RPMI8226 (cell line): ENCODE measurements at regions not wholly inside any gene's neighbourhood (a gene's known extent, or its start where the extent isn't known, plus 50 kb on each side); places are given as distances from the start of the nearest gene placed in this dataset.

Experiments used
- DNase-seq: peaks from one replicate; pipeline ENCODE4 v3.0.0-alpha.2; 2015

- no peak for DNase-seq
Observed at GRCh38 chr2:6545795-6546194, 319.9 kb downstream of the CMPK2 start.

DNA sequence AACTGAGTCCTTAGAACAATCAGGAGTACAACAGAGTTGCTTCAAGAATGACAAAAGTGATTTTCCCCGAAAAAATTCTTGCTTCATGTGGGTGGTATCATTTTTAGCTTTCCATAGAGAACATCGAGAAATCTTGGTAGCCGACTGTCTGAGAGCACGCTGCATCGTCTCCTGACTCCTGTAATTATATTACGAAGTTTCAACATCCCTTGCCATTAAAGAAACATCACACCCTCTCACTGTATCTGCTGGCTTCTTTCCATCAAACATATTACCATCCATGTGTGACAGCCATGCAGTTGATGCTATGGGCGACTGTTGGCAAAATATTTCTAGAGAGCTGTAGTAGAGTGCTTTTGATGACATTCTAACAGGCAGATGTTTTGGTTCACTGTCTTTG is 311.2 kb downstream of the CMPK2 start:
- DNase-seq = no peak

- no peak for DNase-seq
Observed at GRCh38 chr2:6556755-6557154, 309.0 kb downstream of the CMPK2 start.

DNA sequence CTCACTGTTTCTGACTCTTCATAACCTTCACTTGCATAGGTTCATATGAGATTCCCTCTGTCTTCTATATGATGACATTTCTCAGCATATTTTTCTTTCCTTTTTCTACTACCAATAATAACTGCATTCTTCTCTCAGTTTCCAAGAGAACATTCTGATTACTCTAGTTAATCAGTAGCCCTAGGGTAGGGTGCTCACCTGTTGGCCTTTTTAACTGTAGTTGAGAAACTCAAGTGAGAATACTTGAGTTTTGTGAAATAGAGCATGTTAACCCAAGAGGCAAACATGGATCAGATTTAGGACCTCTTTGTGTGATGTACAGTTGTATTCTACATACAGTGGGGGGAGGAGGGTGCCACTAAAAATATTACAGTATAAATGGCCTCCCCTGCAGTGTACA is 308.0 kb downstream of the CMPK2 start:
- no peak for DNase-seq

DNA sequence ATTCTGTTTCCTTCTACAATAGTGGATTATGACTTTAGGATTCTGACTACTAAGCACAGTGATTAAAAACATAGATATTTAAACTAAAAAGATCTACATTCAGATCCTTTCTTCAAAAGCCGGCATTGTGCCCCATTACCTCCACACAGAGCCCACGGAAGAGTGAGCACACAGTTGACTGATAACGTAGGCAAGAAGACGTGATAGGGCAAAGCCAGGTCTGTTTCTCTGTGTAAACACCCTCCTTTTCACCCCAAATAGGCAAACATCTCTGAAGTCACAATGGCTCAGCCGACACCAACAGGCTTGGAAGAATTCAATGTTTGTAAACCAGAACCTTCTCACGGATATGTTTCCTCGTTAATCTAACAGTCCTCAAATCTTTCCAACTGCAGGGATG is 302.9 kb downstream of the CMPK2 start:
- DNase-seq = no peak

- DNase-seq = no peak
Observed at GRCh38 chr2:6564326-6564725, 301.4 kb downstream of the CMPK2 start.

- no peak for DNase-seq
Observed at GRCh38 chr2:6574121-6574520, 291.6 kb downstream of the CMPK2 start.

DNA sequence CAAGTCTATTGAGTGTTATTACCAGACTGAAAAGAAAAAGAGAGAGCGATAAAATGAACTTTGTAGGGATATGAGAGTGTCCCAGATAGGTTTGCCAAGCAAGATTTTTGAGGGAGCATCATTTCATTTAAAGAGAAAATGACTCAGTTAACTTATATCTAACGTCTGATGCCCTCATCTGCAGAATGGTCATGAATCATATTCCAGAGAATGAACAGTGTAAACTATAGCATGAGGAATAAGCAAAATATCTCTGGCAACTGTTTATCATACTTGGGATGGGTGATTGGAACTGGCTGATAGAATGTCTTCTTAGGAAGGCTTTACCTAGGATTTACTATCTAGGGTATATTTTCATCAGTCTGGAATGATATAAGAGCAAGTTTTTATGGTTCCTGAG is 289.4 kb downstream of the CMPK2 start:
- no peak for DNase-seq

- no peak for DNase-seq
Observed at GRCh38 chr2:6577960-6578359, 287.7 kb downstream of the CMPK2 start.

DNA sequence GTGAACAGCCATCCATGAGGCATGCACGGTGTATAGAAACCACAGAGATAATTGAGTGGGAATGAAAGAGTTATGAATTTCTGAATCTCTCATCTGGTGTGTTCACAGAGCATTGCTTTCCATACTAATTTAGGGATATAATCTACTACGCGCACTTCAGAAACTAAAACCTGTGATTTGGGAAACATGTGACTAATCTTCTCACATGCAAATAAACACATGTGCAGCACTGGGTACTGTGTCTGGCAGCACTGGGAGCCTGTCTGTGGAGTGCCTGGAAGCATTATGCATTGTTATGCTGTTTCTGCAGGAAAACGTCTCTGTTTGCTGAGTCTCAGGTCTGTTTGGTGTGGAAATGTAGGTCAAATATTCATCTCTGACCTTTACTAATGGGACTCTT is 287.3 kb downstream of the CMPK2 start:
- DNase-seq = no peak

GRCh38 chr2:6579281-6579680 is 286.4 kb downstream of the CMPK2 start:
- DNase-seq = no peak

DNA sequence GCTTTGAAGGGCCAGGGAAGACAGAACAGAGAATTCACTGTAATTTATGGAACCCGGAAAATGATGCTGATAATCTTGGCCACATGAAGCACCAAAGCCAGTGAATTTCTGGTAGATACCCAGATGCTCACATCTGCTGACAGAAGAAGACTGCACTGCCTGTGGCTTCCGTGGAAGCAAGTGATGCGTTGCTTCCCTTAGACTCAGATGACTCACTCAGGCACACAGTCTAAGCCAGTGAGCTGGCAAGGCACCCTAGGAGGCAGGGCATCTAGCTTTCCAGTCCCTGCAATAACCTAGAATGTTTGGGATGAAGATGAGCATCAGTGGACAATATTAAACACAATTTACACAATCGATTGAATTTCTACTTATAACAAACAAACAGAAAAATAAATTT is 284.7 kb downstream of the CMPK2 start:
- no peak for DNase-seq

- no peak for DNase-seq
Observed at GRCh38 chr2:6589150-6589549, 276.6 kb downstream of the CMPK2 start.

- no peak for DNase-seq
Observed at GRCh38 chr2:6590442-6590841, 275.3 kb downstream of the CMPK2 start.

DNA sequence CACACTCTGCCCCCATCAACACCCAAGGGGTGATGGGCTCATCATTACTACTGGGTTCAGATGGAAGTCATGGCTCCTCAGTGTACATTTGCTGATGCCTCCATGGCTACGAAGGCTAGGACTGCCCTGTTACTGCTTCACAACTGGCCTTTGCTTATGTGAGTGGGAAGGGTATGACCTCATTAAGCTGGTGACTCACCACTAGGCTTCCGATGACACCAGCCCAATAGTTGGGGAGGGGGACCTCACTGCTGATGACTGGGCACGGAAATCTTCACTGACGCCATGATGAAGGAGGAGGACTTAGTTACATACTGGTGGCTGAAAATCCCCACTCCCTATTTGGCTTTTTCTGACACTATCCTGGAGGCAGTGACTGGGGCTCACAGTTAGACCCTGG is 263.2 kb downstream of the CMPK2 start:
- no peak for DNase-seq

GRCh38 chr2:6605836-6606505 is 259.7 kb downstream of the CMPK2 start:
- no peak for DNase-seq

DNA sequence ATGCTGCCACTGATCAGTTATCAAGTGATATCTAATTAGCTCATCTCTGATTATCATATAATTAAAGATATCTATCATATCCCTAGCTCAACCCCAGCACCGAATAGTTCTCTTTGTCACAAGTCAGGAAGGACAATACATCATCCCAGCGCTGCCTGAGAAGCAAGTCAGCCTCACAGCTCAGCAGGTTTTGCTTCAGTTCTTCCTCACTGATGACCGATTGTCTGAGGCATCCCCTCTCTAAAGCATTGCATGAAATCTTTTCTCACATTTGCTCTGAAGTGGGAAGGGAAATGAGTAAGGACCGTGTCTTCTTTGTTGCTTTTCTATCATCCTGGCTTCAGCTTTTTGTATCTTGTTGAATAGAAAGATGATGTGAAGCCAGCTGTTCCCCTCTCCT is 247.9 kb downstream of the CMPK2 start:
- DNase-seq = no peak

DNA sequence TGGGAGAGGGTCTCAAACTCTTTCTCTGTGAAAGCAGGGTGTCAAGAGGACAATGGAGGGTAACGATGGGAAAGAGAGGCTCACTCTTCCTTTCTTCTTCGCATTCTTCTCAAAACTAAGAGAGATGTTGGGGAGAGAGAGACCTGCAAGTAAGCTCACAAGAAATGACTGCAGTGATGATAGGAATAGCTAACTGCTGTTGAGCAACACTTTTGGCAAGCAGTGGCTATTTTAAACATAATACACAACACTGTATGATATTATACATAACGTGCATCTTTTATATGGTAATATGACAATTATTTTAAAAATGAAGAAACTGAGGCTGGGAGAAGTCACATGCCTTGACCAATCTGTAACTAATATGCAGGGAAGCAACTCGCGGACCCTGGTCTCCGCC is 247.5 kb downstream of the CMPK2 start:
- no peak for DNase-seq

DNA sequence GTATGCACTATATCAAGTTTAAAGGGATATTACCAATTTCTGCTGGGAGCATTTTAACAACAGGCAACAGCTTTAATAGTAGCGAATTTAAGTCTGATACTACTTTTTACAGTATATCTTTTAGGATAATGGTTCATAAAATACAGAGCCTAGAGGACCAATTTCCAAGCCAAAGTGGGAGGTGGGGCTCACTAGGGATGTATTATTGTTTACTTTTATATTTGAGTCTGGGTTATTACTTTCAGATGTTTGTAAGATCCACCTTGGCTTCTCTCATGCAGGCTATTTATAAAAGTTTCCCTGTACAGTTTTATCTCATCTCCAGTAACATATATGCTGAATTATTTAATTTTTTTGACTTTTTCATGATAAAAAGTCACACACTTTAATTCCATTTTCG is 242.0 kb downstream of the CMPK2 start:
- no peak for DNase-seq

- no peak for DNase-seq
Observed at GRCh38 chr2:6626401-6627012, 239.2 kb downstream of the CMPK2 start.

- DNase-seq = no peak
Observed at GRCh38 chr2:6627316-6627715, 238.4 kb downstream of the CMPK2 start.

DNA sequence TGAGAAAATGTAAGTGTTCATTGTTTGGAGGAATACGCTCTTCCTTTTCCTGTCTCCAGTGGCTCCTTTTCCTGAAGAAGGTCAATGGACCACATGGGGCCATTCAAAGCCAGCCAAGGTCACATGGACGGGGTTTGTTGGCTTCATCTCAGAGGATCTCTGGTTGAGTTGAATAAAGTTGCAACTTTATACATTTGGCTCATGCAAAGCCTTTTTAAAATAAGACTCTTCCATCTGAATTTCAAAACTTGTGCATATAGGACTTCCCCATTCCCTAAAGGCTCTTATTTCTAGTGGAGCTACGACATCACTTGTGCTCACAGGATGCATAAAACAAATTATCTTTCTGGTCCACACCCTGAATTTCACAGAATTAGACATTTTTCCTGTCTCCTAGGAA is 235.5 kb downstream of the CMPK2 start:
- no peak for DNase-seq

DNA sequence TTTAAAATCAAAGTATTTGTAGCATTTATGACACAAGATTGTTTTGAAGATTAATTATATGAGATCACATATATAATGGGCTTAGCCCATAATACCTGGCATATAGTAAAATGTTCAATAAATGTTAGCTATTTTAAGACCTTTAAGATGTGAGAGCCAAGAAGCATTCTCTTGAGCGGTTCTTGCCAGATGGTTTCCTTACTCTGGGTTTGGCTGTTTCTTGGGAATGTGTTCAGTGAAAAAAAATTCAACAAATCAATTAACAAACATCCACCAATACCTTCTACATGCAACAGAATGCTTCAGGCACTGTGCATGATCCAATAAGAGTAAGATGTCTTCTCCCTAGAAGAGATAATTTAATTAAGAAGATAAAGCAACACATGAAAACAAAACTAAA is 230.4 kb downstream of the CMPK2 start:
- no peak for DNase-seq

- no peak for DNase-seq
Observed at GRCh38 chr2:6637330-6637729, 228.4 kb downstream of the CMPK2 start.

GRCh38 chr2:6639929-6640620 is 225.6 kb downstream of the CMPK2 start:
- DNase-seq = no peak
